Sigmoid colon (tissue), 4 donors: ENCODE measurements at regions not wholly inside any gene's neighbourhood (a gene's known extent, or its start where the extent isn't known, plus 50 kb on each side); places are given as distances from the start of the nearest gene placed in this dataset.

Experiments
- EP300 ChIP-seq, 4 donors: sonication (generic); formaldehyde crosslinking; IDR thresholded peaks; one replicate each; pipeline ENCODE4 v1.6.1; 2017; ENCODE audit warnings: antibody characterized with exemption in 4 of 4
- POLR2A ChIP-seq, 2 donors: fragments of 450-650 bp; IDR thresholded peaks; one replicate each; pipeline ENCODE4 v1.6.1; 2016; ENCODE audit warnings: antibody characterized with exemption in 2 of 2, mild to moderate bottlenecking in 2 of 2, moderate library complexity in 2 of 2
- TF ChIP-seq, protein P1 (sequence below), 4 experiments: fragments of 450-650 bp in 3 of 4; fragments of 200-600 bp in 1 of 4; IDR thresholded peaks; one replicate each; pipeline ENCODE4 v1.5.1; 2016 to 2019; ENCODE audit warnings: antibody characterized with exemption in 4 of 4, mild to moderate bottlenecking in 3 of 4, moderate library complexity in 2 of 4

DNA sequence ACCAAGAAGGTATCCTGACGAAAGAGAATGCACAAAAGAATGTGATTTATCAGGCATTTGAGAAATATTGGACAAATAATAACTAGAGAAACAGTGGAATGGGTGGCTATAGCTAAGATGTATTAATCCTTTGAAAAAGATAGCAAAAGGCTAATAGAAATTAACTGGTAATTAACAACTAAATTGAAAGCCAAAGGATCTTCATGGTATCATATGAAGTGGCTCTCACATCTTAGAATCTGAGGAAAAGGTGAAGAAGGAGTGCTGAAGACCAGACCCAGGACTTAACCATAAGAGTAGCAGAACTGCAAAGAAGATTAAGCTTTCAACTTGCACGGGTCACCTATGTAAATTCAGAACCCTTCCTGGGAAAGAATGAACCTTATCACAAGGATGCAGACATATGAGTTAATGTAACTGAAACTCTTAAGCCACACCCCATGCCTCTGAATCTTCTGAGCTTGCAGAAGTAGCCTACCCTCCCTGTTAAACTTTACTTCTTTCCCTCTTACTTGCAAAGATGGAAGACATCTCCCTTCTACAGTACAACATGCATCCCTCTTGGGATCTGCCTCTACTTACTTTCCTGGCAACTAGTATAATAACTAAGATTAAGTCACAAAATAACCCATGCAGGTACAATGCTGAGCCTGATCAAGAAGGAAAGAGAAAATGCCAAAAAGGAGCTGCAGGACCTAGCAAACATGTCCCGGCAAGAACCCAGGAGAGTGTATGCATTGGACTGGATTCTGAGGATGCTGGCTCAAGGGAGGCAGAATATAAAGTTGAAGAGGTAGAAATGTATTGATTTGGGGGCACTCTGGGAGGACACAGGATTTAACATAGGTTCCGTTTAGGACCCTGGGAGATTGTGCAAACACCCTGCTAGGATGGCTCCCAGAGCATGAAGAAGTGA is 395.5 kb upstream of the SLC30A5 start:
- TF ChIP-seq, protein P1, sequence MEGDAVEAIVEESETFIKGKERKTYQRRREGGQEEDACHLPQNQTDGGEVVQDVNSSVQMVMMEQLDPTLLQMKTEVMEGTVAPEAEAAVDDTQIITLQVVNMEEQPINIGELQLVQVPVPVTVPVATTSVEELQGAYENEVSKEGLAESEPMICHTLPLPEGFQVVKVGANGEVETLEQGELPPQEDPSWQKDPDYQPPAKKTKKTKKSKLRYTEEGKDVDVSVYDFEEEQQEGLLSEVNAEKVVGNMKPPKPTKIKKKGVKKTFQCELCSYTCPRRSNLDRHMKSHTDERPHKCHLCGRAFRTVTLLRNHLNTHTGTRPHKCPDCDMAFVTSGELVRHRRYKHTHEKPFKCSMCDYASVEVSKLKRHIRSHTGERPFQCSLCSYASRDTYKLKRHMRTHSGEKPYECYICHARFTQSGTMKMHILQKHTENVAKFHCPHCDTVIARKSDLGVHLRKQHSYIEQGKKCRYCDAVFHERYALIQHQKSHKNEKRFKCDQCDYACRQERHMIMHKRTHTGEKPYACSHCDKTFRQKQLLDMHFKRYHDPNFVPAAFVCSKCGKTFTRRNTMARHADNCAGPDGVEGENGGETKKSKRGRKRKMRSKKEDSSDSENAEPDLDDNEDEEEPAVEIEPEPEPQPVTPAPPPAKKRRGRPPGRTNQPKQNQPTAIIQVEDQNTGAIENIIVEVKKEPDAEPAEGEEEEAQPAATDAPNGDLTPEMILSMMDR (IDR thresholded peaks at IDR 0.05), result no peak
- TF ChIP-seq POLR2A (IDR thresholded peaks at IDR 0.05), result no peak
- no peak for TF ChIP-seq EP300 (IDR thresholded peaks at IDR 0.05)
